NCI-H526 treated with DMSO at 0.1 percent for 48 hours (cell line): ENCODE measurements at regions not wholly inside any gene's neighbourhood (a gene's known extent, or its start where the extent isn't known, plus 50 kb on each side); places are given as distances from the start of the nearest gene placed in this dataset.

ENCODE experiments used
- DNase-seq: peaks from one replicate; lab custom pipeline; 2025; lab: John Stamatoyannopoulos, UW

DNA sequence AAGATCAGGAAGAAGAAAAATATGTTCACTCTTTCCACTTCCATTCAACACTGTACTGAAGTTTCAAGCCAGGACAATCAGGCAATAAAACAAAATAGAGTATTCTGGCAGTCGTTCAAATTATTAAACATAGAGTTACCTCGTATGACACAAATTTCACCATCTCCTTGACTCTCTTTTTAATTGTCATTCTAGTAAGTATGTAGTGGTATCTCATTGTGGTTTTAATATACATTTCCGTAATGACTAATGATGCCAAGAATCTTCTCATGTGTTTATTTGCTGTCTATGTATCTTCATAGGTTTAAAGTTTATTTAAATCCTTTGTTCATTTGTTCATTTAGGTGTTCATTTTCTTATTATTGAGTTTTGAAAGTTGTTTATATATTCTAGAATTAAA, 352.2 kb downstream of the IDS start:
- no peak for DNase-seq

DNA sequence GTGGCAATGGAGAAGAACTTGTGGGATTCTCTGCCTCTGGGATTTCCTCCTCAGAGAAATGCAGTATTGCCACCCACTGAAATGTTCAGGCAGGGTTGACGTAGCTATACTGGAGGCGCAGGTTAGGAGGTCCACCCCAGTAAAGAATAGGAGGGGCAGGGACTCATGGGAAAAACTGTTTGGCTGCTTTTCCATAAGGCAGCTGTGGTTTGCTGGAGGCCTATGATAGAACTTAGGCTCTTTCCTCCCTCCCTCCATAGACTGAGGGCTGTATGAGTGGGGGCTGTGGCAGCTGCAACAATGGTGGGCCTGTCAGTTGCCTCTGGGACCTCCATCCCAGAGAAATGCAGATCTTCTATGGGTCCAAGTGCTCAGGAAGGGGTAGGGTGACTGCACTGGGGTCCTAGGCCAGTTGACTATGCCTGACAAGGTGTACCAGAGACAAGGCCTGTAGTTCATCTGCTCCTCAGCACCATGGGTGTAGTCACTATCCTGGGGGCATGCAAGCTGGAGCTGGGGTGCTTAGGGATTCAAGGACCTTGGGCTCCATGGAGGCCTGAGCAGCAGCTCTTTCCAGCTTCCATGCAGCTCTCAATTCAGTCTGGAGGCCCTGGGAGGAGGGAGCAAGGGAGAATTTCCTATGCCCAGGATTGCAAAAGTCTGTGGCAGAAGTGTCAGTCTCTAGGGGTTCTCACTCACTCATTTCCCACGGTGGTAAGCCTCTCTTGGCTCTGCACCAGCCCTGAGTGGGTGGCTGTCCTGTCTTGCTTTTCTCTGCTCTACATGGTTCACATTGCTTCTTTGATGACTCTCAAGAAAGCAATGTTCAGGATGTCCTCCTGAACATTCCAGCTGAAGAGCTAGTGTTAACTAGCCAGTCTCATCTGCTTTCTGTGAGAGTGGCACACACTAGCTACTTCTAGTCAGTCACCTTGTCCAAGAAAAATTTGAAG, 353.0 kb downstream of the IDS start:
- no peak for DNase-seq

DNA sequence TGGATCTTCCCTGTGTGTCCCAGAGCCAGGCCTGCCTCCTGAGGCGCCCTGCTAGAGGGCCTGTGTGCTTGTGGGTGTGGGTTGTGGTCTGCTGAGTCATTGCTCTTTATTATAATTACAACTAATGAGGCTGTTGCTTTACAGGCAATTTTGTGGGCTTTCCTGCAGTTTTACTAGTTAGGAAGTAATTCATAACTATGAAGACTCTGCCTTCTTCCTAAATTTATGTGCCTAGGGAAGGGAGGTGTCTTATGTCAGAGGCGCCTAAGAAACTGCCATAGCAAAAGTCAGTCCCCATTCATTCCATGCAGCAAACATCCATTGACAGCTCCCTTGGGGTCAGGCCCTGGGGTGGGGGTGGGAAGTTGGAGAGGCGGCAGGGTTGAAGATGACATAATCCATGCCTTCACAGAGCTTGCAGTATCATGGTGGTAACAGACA, 359.2 kb downstream of the IDS start:
- DNase-seq = no peak

DNA sequence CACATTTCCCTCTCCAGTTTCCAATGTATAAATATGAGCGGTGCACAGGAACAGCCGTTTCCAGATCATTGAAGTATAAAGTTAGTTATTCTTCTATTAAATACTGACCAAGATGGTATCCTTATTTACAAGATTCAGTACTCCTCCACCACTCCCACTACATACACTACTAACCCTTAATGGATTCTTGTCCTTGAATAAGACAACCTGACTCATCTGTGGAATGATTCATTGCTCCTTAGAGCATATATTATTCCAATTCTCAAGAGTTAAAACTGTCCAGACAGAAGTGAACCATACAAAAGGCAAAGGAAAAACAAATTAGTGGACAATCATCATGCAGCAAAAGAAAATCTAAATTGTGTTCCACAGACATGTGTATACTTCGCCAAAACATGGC, 373.3 kb downstream of the IDS start:
- DNase-seq = no peak

DNA sequence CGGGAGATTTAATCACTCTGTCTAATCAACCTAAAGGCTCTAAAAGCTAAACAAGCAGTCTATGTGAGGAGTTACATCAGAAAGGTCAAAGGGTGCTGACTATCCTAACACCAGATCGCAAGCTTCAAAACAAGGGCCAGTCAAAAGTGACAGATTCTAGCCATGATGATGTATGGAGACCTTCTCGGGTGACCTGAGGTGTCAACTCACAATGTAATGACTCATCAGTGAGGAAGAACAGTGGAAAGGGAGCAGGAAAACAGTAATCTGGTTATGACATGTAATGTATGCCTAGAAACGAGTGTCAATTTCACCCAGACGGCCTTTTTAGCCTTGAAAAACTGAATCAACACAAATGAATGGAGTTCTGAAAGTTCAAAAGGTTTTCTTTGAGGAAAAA, 375.3 kb downstream of the IDS start:
- no peak for DNase-seq

DNA sequence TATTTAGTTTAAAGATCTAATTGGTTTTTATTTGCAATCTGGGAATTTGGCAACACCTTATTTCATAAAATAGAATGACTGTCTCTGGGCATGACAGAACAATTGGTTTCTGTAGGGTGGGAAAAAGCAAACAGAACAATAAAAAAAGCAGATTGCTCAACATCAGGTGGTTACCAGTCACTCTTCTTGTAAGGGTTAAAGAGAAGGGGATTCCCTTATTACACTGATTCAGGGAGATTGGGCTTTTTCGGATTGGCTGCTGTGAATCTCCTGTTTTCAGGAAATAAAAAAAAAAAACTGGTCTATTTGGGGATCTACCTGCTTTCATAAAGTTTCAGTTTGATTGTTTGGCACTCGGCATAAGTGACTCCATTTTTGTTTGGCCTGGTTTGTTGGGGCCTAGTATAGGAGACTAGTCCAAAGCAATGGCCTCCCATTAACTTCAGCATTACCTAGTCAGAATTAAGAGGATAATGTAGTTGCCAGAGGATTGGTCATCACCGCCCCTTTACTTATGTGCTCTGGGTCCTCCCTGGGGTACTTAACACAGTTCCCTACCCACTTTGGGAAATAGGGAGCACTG, 380.5 kb downstream of the IDS start:
- no peak for DNase-seq

DNA sequence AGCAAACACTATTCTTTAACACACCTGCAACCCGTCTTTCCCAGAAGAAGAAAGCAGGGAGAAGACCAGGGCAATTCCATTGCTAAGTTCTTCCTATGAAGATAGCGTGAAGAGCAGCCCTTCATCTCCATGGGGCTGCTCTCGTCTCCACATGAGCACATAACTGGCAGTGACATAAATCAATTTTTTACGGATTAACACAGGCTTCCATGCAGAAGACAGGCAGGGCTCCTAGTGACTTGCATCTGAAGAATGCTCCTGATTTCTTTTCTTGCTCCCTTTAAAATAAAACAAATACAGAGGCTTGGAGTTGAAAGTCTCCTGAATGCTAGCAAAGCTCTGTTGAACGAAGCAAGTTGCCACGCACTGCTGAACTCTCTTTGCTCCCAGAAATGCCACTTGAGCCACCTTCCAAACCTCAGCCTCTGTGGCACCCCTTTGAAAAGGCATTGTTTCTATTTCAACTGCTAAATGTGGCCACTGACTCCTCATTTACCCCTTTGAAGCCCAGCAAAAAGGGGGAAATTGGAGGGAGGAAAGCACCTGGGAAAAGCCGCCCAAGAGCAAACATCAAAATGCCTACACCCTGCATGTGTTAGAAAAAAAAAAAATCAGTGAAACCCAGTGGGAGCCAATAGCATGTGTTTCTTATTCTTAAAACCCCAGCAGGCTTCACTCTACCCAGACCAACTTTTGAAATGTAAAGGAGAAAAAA, 383.7 kb downstream of the IDS start:
- DNase-seq = no peak

DNA sequence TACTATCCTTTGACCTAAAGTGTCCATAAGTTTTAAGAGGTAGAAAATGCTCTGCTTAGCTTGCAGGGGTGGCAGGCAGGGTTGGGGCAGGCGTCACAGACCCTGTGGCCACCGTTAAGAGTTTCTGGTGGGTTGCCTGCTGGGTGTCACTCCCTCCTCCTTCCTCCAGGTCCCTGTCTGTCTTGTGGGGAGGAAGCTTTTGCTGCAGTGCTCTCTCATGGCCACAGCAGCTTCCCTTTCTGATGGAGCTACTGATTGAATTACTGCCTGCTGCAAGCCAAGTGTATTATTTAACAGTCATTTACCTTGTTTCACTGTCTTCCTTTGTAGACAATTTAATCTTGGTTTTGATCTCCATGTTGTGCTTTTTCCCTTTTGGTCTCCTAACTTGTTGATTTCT, 384.6 kb downstream of the IDS start:
- no peak for DNase-seq

DNA sequence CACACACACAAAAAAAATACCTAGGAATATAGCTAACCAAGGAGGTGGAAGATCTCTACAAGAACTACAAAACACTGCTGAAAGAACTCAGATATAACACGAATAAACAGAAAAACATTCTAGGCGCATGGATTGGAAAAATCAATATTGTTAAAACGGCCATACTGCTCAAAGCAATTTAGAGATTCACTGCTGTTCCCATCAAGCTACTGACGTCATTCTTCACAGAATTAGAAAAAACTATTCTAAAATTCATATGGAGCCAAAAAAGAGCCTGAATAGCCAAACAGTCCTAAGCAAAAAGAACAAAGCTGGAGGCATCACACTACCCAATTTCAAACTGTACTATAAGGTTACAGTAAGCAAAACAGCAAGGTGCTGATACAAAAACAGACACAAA, 390.2 kb downstream of the IDS start:
- no peak for DNase-seq

DNA sequence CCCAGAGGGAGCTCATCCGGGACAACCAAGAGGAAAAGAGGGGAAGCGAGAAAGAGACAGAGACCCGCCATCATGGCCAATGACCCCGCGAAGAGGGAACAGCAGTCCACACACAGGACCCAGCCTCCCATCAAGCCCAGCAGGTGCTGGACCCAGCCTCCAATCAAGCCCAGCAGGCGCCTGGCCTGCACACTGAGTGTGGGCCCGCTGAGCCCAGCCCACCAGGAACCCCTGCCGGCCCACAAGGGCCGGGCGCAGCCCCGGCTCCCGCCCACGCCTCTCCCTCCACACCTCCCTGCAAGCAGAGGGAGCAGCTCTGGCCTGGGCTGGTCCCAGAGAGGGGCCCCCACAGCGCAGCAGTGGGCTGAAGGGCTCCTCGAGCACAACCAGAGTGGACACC, 391.1 kb downstream of the IDS start:
- DNase-seq = no peak

DNA sequence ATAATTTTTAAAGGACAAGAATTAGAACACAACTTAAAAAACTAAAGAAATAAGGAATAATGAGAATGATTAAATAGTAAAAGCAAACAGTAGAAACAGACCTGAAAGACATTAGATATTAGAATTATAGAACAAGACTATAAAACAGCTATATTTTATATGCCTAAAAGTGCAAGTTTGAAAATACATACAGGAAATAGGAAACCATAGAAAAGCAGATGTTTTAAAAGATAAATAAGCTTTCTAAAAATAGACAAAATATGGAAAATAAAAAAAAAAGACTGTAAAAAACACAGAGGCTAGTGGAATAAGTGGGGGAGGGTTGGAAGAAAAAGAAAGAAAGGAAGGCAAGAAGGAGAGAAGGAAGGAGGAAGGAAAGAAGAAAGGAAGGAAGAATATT, 407.3 kb downstream of the IDS start:
- DNase-seq = no peak

DNA sequence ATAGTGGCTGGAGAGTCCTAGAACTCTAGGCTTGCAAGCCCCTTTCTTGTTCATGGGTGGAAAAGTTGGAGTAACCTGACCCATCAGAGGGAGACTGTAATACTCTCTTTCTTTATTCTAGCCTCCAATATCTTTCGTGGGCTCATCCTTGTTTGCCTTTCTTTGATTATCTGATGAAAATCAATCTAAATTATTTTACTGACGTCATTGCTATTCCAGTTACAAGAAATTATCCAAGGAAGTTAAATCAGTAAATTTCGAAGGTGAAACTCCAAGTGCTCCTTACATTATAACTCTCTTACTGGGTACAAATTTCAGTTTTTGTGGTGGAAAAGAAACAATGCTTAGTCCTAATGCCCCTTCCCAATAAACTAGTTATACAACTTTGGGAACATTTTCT, 412.9 kb downstream of the IDS start:
- no peak for DNase-seq

DNA sequence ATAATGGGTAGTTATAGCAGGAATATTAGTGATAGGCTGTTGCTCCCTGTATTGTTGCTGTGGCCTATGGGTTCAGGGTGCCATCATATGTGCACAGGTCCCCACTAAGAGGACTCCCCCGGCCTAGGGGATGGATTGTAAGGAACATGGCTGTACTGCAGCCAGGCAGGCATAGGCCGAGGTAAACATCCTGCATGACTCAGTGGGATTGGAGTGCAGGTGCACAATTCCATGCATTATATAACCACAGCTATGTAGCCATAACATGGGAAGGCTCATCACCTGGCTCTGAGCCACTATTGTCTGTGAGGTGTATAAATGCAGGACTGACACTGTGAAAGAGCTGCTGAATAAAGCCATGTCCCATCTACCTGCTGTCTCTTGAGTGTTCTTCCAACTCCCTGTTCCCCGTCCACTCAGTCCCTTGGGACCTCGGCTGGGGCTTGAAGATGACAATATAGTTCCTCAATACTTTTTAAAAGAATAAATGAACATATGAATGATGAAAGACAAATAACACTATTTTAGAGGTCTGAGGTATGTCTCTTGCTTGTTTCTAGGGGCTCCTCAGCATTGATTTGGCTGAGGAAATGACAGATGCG, 425.2 kb downstream of the IDS start:
- DNase-seq = no peak

DNA sequence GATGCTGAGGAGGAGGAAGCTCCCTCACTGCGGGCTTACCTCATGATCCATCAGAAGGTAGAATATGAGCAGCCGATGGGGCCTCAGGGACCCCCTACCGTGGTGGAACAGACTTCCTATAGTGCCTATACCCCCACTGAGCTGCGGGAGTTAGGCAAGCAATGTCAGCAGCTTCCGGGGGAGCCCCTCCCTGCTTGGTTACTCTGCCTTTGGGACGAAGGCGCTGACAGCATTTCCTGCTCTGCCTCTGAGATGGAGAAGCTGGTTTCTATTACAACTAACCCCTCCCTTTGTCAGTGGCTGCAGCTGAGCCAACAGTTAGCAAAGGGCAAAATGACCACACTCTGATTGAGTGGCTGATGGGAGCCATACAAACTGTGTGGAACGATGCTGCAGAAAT, 430.7 kb downstream of the IDS start:
- no peak for DNase-seq

DNA sequence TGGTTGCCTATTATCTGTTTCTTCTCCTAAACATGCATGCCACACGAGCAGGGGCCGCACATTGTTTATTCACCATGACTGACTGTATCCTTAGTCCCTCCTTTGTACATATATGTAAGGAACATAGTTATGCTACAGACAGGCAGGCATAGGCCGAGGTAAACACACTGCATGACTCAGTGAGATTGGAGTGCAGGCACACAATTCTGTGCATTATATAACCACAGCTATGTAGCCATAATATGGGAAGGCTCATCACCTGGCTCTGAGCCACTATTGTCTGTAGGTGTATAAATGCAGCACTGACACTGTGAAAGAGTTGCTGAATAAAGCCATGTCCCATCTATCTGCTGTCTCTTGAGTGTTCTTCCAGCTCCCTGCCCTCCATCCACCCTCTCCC, 431.6 kb downstream of the IDS start:
- DNase-seq = no peak

DNA sequence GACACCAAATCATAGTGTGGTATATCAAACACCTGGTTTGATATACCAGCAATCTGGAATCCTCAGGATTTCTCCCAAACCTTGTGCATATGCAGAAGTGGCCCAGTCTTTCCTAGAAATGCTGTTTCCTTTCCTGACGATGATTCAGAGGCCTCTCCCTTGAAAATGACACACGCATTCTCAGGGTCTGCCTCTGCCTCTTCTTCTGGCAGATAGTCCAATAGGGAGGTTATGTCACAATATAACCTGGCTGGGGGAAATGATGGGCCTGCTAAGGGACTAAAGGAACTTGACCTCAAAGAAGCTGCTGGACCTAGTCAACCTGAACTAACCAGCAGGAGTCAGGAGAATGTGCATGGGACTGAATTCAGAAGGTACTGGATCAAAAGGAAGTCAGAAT, 435.2 kb downstream of the IDS start:
- DNase-seq = no peak

DNA sequence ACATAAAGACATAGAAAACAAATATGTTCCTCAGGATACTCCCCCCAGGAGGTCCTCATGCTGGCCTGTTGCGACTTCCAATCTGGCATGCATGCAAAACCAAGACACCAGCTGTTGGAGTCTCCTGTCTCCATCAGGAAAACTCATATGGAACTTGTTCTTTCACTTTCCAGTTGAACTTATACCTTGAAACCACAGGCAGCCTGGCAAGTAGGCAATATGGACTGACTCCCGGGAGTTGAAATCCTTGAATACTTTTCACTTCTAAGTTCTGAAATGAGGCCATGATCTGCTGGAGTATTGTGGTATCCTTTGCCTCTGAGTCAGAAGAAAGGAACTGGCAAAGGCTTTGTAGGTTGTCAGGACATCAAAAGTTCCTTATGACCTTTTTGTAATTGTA, 444.2 kb downstream of the IDS start:
- no peak for DNase-seq
